Peyer's patch (tissue), 4 donors: ENCODE measurements at regions not wholly inside any gene's neighbourhood (a gene's known extent, or its start where the extent isn't known, plus 50 kb on each side); places are given as distances from the start of the nearest gene placed in this dataset.

Experiments
- POLR2A ChIP-seq, 2 donors: fragments of 450-650 bp; IDR thresholded peaks; one replicate each; pipeline ENCODE4 v1.5.1; 2017; ENCODE audit warnings: antibody characterized with exemption in 2 of 2, mild to moderate bottlenecking in 2 of 2, moderate library complexity in 2 of 2
- TF ChIP-seq, protein P1 (sequence below), 6 experiments: fragments of 450-650 bp in 4 of 6; fragments of 200-600 bp in 2 of 6; sonication (generic) in 1 of 6; IDR thresholded peaks; one replicate each; pipeline ENCODE4 v1.5.1; 2017 to 2019; ENCODE audit warnings: antibody characterized with exemption in 6 of 6, mild to moderate bottlenecking in 3 of 6, moderate library complexity in 1 of 6

DNA sequence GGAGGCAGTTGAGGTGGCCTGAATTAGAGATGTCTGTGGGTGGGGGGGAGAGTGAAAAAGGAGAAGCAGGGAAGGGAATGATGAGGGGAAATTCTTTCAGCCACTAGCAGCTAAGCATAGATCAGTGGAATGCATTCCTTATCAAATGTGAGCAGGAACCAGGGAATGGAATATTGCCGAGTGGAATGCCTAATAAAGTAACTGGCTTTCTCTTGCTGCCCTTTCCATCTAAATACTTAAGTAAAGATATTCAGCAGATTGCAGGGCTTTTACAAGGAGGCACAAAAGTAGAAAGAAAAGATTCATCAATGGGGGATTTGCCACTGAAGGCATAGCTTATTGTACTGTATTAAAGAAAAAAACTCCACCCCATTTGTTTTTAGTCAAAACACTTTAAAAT is 263.0 kb upstream of the RPS6KA3 start:
- TF ChIP-seq, protein P1, sequence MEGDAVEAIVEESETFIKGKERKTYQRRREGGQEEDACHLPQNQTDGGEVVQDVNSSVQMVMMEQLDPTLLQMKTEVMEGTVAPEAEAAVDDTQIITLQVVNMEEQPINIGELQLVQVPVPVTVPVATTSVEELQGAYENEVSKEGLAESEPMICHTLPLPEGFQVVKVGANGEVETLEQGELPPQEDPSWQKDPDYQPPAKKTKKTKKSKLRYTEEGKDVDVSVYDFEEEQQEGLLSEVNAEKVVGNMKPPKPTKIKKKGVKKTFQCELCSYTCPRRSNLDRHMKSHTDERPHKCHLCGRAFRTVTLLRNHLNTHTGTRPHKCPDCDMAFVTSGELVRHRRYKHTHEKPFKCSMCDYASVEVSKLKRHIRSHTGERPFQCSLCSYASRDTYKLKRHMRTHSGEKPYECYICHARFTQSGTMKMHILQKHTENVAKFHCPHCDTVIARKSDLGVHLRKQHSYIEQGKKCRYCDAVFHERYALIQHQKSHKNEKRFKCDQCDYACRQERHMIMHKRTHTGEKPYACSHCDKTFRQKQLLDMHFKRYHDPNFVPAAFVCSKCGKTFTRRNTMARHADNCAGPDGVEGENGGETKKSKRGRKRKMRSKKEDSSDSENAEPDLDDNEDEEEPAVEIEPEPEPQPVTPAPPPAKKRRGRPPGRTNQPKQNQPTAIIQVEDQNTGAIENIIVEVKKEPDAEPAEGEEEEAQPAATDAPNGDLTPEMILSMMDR (IDR thresholded peaks at IDR 0.05): no peak
- TF ChIP-seq POLR2A (IDR thresholded peaks at IDR 0.05): no peak
